ENCODE measurements at regions not wholly inside any gene's neighbourhood (a gene's known extent, or its start where the extent isn't known, plus 50 kb on each side); places are given as distances from the start of the nearest gene placed in this dataset.

DNA sequence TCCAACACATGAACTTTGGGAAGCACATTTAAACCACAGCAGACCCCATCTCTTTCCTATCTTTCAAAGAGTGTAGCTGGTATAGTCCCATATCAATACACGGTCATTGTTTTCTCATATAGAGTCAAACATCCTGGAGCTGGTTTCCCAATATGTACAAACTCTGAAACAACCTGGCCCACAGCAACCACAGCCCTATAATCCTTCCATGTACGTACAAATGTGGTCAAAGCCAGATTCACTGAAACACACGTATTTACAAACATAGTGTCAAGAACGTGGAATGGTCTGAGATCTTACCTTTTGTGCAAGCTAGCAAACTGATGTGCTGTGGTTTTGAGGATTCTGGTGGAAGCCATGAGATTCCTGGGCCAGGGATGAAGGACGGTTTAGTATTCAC, 97.3 kb downstream of the HS1BP3 start:
- no peak for DNase-seq (ENCODE audit: low spot score)
- TF ChIP-seq, protein P1, sequence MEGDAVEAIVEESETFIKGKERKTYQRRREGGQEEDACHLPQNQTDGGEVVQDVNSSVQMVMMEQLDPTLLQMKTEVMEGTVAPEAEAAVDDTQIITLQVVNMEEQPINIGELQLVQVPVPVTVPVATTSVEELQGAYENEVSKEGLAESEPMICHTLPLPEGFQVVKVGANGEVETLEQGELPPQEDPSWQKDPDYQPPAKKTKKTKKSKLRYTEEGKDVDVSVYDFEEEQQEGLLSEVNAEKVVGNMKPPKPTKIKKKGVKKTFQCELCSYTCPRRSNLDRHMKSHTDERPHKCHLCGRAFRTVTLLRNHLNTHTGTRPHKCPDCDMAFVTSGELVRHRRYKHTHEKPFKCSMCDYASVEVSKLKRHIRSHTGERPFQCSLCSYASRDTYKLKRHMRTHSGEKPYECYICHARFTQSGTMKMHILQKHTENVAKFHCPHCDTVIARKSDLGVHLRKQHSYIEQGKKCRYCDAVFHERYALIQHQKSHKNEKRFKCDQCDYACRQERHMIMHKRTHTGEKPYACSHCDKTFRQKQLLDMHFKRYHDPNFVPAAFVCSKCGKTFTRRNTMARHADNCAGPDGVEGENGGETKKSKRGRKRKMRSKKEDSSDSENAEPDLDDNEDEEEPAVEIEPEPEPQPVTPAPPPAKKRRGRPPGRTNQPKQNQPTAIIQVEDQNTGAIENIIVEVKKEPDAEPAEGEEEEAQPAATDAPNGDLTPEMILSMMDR (IDR thresholded peaks at IDR 0.05): no peak
- TF ChIP-seq EZH2 (IDR thresholded peaks at IDR 0.05) (no peak), EZH2phosphoT487 (IDR thresholded peaks at IDR 0.05) (no peak)
- Histone ChIP-seq H3K27ac (no peak overlapping the region), H3K4me3 (no peak overlapping the region), H3F3A (ENCODE audit: low read depth) (peaks cover 7% of the 10 kb centered on the region), H3K4me1 (peaks cover 15% of the 10 kb centered on the region), H3K4me2 (no peak overlapping the region), H2AFZ (replicated peaks) (no peak overlapping the region), H3K9ac (no peak overlapping the region), H3K36me3 (no peaks in the 10 kb centered on the region), H3K9me3 (ENCODE audit: low read depth) (no peaks in the 10 kb centered on the region), H3K79me2 (ENCODE audit: low read depth) (no peaks in the 10 kb centered on the region), H3K27me3 (peaks cover 6% of the 10 kb centered on the region), H4K20me1 (ENCODE audit: low read depth) (no peaks in the 10 kb centered on the region)
- H3K9me3 Mint-ChIP-seq: peaks cover 7% of the 10 kb centered on the region
- H3K27me3 Mint-ChIP-seq (ENCODE audit: insufficient read depth, low read depth): peaks cover 4% of the 10 kb centered on the region
- H3K27ac Mint-ChIP-seq: no peak overlapping the region
- peaks cover 35% of the 10 kb centered on the region for H3K4me1 Mint-ChIP-seq
- H3K36me3 Mint-ChIP-seq: no peaks in the 10 kb centered on the region
- no peak overlapping the region for H3K4me3 Mint-ChIP-seq

GRCh38 chr2:20555954-20556353, 94.9 kb downstream of the HS1BP3 start:
- H3K27me3 Mint-ChIP-seq (ENCODE audit: insufficient read depth, low read depth): peaks cover 8% of the 10 kb centered on the region

DNA sequence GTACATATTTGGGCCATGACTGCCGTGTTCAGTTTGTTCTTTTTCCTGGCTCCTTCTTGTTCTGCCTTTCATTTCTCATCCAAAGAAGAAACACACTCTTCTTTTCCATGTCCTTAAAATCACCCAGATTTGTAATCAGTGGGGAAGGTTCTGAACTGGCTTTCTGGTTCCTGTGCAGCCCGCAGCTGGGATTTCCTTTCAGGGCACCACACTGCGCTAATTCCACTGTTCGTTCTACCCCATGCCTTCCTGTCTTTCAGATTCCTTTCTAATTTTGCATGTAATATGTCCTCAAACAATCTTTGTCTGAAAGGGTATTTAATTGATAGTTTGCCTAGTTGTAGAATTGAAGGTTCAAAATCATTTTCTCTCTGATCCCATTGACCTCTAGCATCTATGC, 94.1 kb downstream of the HS1BP3 start:
- Histone ChIP-seq H3K27me3 (peaks cover 6% of the 10 kb centered on the region), H3K4me3 (no peak overlapping the region), H3K9ac (no peak overlapping the region), H3K9me3 (ENCODE audit: low read depth) (no peaks in the 10 kb centered on the region), H3K27ac (no peak overlapping the region), H2AFZ (replicated peaks) (no peak overlapping the region), H3K79me2 (ENCODE audit: low read depth) (no peaks in the 10 kb centered on the region), H3K4me2 (peak overlapping the region; percentile 47), H4K20me1 (ENCODE audit: low read depth) (no peaks in the 10 kb centered on the region), H3F3A (ENCODE audit: low read depth) (peaks cover 7% of the 10 kb centered on the region), H3K4me1 (peaks cover 15% of the 10 kb centered on the region), H3K36me3 (no peaks in the 10 kb centered on the region)
- Mint-ChIP-seq H3K36me3 (no peaks in the 10 kb centered on the region), H3K4me1 (peaks cover 40% of the 10 kb centered on the region), H3K9me3 (peaks cover 7% of the 10 kb centered on the region), H3K27ac (no peak overlapping the region), H3K27me3 (ENCODE audit: insufficient read depth, low read depth) (peaks cover 8% of the 10 kb centered on the region), H3K4me3 (no peak overlapping the region)
- no peak for TF ChIP-seq EZH2 (IDR thresholded peaks at IDR 0.05)
- TF ChIP-seq, protein P1 (IDR thresholded peaks at IDR 0.05): no peak
- no peak for TF ChIP-seq EZH2phosphoT487 (IDR thresholded peaks at IDR 0.05)
- DNase-seq (ENCODE audit: low spot score): no peak

More at GRCh38 chr2:20555954-20556353, 94.9 kb downstream of the HS1BP3 start:
- peaks cover 15% of the 10 kb centered on the region for H3K4me1 ChIP-seq
- H3K9ac ChIP-seq: no peak overlapping the region
- peaks cover 7% of the 10 kb centered on the region for H3F3A ChIP-seq (ENCODE audit: low read depth)
- no peak overlapping the region for H3K27ac Mint-ChIP-seq
- no peak overlapping the region for H3K4me3 Mint-ChIP-seq
- H4K20me1 ChIP-seq (ENCODE audit: low read depth): no peaks in the 10 kb centered on the region
- H2AFZ ChIP-seq (replicated peaks): no peak overlapping the region
- H3K9me3 ChIP-seq (ENCODE audit: low read depth): no peaks in the 10 kb centered on the region
- H3K4me1 Mint-ChIP-seq: peaks cover 39% of the 10 kb centered on the region
- H3K4me3 ChIP-seq: no peak overlapping the region
- H3K36me3 ChIP-seq: no peaks in the 10 kb centered on the region
- peaks cover 7% of the 10 kb centered on the region for H3K9me3 Mint-ChIP-seq
- H3K36me3 Mint-ChIP-seq: no peaks in the 10 kb centered on the region
- DNase-seq (ENCODE audit: low spot score): no peak
- peaks cover 6% of the 10 kb centered on the region for H3K27me3 ChIP-seq
- TF ChIP-seq, protein P1 (IDR thresholded peaks at IDR 0.05): no peak
- no peak for TF ChIP-seq EZH2 (IDR thresholded peaks at IDR 0.05)
- no peak for TF ChIP-seq EZH2phosphoT487 (IDR thresholded peaks at IDR 0.05)
- no peak overlapping the region for H3K27ac ChIP-seq
- no peaks in the 10 kb centered on the region for H3K79me2 ChIP-seq (ENCODE audit: low read depth)
- H3K4me2 ChIP-seq: no peak overlapping the region

Data from neural progenitor cell (in vitro differentiated cells).